Activated CD8-positive, alpha-beta T cell treated with anti-CD3 and anti-CD28 coated beads for 36 hours (primary cell): ENCODE measurements at regions not wholly inside any gene's neighbourhood (a gene's known extent, or its start where the extent isn't known, plus 50 kb on each side); places are given as distances from the start of the nearest gene placed in this dataset.

ENCODE experiments used
- ATAC-seq: fragments of 200-7000 bp; cut with Tn5 transposase; one replicate; pipeline ENCODE4 v1.10.0; 2021; ENCODE audit warnings: mild to moderate bottlenecking, moderate library complexity
- CTCF ChIA-PET: fragments of 350-600 bp; sonication (Branson Sonifier 250); formaldehyde crosslinking; loops from one replicate; lab custom pipeline; 2021; ENCODE audit warnings: antibody characterized with exemption; lab: Charles Lee
- POLR2A ChIA-PET: fragments of 350-600 bp; sonication (Branson Sonifier 250); formaldehyde crosslinking; loops from one replicate; lab custom pipeline; 2021; ENCODE audit warnings: antibody characterized with exemption; lab: Charles Lee
- DNase-seq: peaks from one replicate; pipeline ENCODE4 v3.0.0-alpha.2; 2020
- H3K27ac Mint-ChIP-seq: one replicate; pipeline ENCODE4 v1.8.0; 2021; ENCODE audit warnings: mild to moderate bottlenecking, mixed read lengths
- H3K27me3 Mint-ChIP-seq: one replicate; pipeline ENCODE4 v1.8.0; 2021; ENCODE audit warnings: mixed read lengths
- H3K36me3 Mint-ChIP-seq: one replicate; pipeline ENCODE4 v1.8.0; 2021; ENCODE audit warnings: low read depth, mixed read lengths
- H3K4me1 Mint-ChIP-seq: one replicate; pipeline ENCODE4 v1.8.0; 2021; ENCODE audit warnings: low read depth, mixed read lengths
- H3K4me3 Mint-ChIP-seq: one replicate; pipeline ENCODE4 v1.8.0; 2021; ENCODE audit warnings: mild to moderate bottlenecking, moderate library complexity, mixed read lengths
- H3K9me3 Mint-ChIP-seq: one replicate; pipeline ENCODE4 v1.8.0; 2021; ENCODE audit warnings: mixed read lengths
- CTCF ChIP-seq: fragments of 200-600 bp; IDR thresholded peaks from one replicate; pipeline ENCODE4 v1.8.0; 2022; ENCODE audit warnings: antibody characterized with exemption, mild to moderate bottlenecking
- intact Hi-C: fragments of 100-400 bp; cut with micrococcal nuclease; formaldehyde crosslinking; loops from one replicate; pipeline ENCODE4 v1.10.0; 2022

GRCh38 chr10:34008656-34009055 lies 674.2 kb upstream of the NRP1 start:
- ATAC-seq (no peak), DNase-seq (no peak)
- no peaks in the 10 kb centered on the region for H3K9me3 Mint-ChIP-seq
- intact Hi-C loops, result no loop called here
- ChIA-PET CTCF (no interaction called here), POLR2A (no interaction called here)
- H3K27me3 Mint-ChIP-seq, result peaks cover 2% of the 10 kb centered on the region
- no peaks in the 10 kb centered on the region for H3K36me3 Mint-ChIP-seq
- H3K4me1 Mint-ChIP-seq, result no peaks in the 10 kb centered on the region
- H3K4me3 Mint-ChIP-seq, result no peak overlapping the region
- H3K27ac Mint-ChIP-seq, result no peak overlapping the region
- no peak for TF ChIP-seq CTCF

- intact Hi-C loops, result no loop called here
- Mint-ChIP-seq H3K4me3 (no peak overlapping the region), H3K27me3 (peaks cover 2% of the 10 kb centered on the region), H3K4me1 (no peaks in the 10 kb centered on the region), H3K36me3 (no peaks in the 10 kb centered on the region), H3K27ac (no peak overlapping the region), H3K9me3 (no peaks in the 10 kb centered on the region)
- no peak for ATAC-seq
- no peak for DNase-seq
- ChIA-PET POLR2A (no interaction called here), CTCF (no interaction called here)
- TF ChIP-seq CTCF, result no peak
Observed at GRCh38 chr10:34006471-34006870, 672.0 kb upstream of the NRP1 start.

GRCh38 chr10:34003561-34003960 lies 669.1 kb upstream of the NRP1 start:
- no peak for DNase-seq

GRCh38 chr10:34002896-34003295 lies 668.4 kb upstream of the NRP1 start:
- Mint-ChIP-seq H3K27me3 (no peaks in the 10 kb centered on the region), H3K4me3 (no peak overlapping the region), H3K9me3 (no peaks in the 10 kb centered on the region), H3K36me3 (no peaks in the 10 kb centered on the region), H3K4me1 (no peaks in the 10 kb centered on the region), H3K27ac (no peak overlapping the region)
- ATAC-seq (no peak), DNase-seq (no peak)
- no peak for TF ChIP-seq CTCF
- ChIA-PET POLR2A (no interaction called here), CTCF (no interaction called here)
- intact Hi-C loops, result no loop called here

More at GRCh38 chr10:34003561-34003960, 669.1 kb upstream of the NRP1 start:
- ChIA-PET POLR2A (no interaction called here), CTCF (no interaction called here)
- H3K27me3 Mint-ChIP-seq, result no peaks in the 10 kb centered on the region
- no peaks in the 10 kb centered on the region for H3K9me3 Mint-ChIP-seq
- H3K4me3 Mint-ChIP-seq, result no peak overlapping the region
- H3K36me3 Mint-ChIP-seq, result no peaks in the 10 kb centered on the region
- no peak overlapping the region for H3K27ac Mint-ChIP-seq
- intact Hi-C loops, result no loop called here
- no peak for TF ChIP-seq CTCF
- no peak for ATAC-seq
- no peaks in the 10 kb centered on the region for H3K4me1 Mint-ChIP-seq

- TF ChIP-seq CTCF, result no peak
- intact Hi-C loops, result no loop called here
- DNase-seq (no peak), ATAC-seq (no peak)
- ChIA-PET POLR2A (no interaction called here), CTCF (no interaction called here)
- Mint-ChIP-seq H3K36me3 (no peaks in the 10 kb centered on the region), H3K4me3 (no peak overlapping the region), H3K27ac (no peak overlapping the region), H3K9me3 (no peaks in the 10 kb centered on the region), H3K4me1 (no peaks in the 10 kb centered on the region), H3K27me3 (no peaks in the 10 kb centered on the region)
Observed at GRCh38 chr10:34001831-34002230, 667.4 kb upstream of the NRP1 start.
